MM.1S (cell line): ENCODE measurements at regions not wholly inside any gene's neighbourhood (a gene's known extent, or its start where the extent isn't known, plus 50 kb on each side); places are given as distances from the start of the nearest gene placed in this dataset.

Experiments
- CTCF ChIP-seq: fragments of 300-600 bp; sonication (generic); IDR thresholded peaks from 2 replicates; pipeline ENCODE4 v1.5.1; 2016; ENCODE audit warnings: antibody characterized with exemption, low read length, mixed read lengths
- EZH2 ChIP-seq: fragments of 300-600 bp; sonication (generic); optimal IDR thresholded peaks from 2 replicates; pipeline ENCODE3; 2017; ENCODE audit warnings: low read depth, mild to moderate bottlenecking, antibody characterized with exemption, low read length, mixed read lengths
- EZH2phosphoT487 ChIP-seq: fragments of 300-600 bp; sonication (generic); IDR thresholded peaks from 2 replicates; pipeline ENCODE4 v1.6.1; 2018; ENCODE audit warnings: antibody characterized with exemption, low read length

DNA sequence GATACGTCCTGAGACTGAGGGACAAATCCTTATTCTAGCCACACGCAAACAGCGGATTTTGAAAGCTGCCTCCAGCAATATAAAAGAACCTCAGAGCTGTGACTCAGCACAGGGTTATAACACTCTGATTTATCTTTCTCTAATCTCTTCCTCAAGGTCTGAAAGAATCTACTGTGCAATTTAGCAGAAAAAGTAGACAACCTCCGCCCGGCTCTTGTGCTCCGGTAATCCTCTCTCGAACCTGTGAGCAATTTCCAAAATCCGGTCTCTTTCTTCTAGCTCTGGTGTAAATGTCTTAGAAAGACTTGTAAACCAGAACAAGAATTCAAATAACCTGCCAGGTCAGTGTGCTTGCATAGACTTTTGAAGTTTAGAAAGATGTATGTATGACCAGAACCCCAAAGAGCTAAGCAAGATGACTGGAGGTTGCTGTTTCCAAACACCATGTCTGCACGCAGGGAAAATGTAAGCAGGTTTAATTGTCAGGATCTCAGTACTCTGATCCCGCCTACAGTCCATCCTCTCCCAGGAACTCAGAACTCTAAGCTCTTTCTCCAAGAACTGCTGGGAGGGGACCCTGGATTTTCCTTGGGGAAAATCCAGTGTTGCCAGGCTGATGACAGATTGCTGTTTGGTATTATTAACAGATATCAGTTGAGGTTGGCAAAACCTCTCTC lies 338.1 kb downstream of the RFC3 start:
- no peak for TF ChIP-seq CTCF
- TF ChIP-seq EZH2, result no peak
- no peak for TF ChIP-seq EZH2phosphoT487
